SU-DHL-6 (cell line): ENCODE measurements at regions not wholly inside any gene's neighbourhood (a gene's known extent, or its start where the extent isn't known, plus 50 kb on each side); places are given as distances from the start of the nearest gene placed in this dataset.

Experiments used
- H2AFZ ChIP-seq: fragments of 200-600 bp; sonication (generic); 2 replicates; pipeline ENCODE4 v1.6.1; 2014; ENCODE audit warnings: low read depth, mild to moderate bottlenecking, moderate library complexity, mixed read lengths, antibody characterized with exemption, low read length; ENCODE audit not compliant: severe bottlenecking
- H3F3A ChIP-seq: fragments of 200-600 bp; shearing (Covaris generic); 2 replicates; pipeline ENCODE4 v1.6.0; 2016; ENCODE audit warnings: antibody characterized with exemption, mild to moderate bottlenecking; ENCODE audit not compliant: insufficient read depth
- H3K27ac ChIP-seq: fragments of 200-600 bp; sonication (generic); 2 replicates; pipeline ENCODE4 v1.5.1; 2016; ENCODE audit warnings: low read depth, mild to moderate bottlenecking, low read length, moderate library complexity, mixed read lengths
- H3K27me3 ChIP-seq: fragments of 200-600 bp; sonication (generic), shearing (Covaris generic); 2 replicates; pipeline ENCODE4 v1.6.0; 2014; ENCODE audit warnings: mild to moderate bottlenecking, low read length
- H3K36me3 ChIP-seq: fragments of 200-600 bp; sonication (generic); 2 replicates; pipeline ENCODE4 v1.6.1; 2014; ENCODE audit warnings: mild to moderate bottlenecking, low read length, mixed read lengths
- H3K4me2 ChIP-seq: fragments of 300-600, 200-600 bp; shearing (Covaris generic), sonication (generic); 2 replicates; pipeline ENCODE4 v1.6.0; 2014; ENCODE audit warnings: low read length, low read depth, mild to moderate bottlenecking; ENCODE audit not compliant: poor library complexity, severe bottlenecking
- H3K4me3 ChIP-seq: fragments of 200-600 bp; sonication (generic); 2 replicates; pipeline ENCODE4 v1.5.1; 2014; ENCODE audit warnings: antibody characterized with exemption, low read length, mild to moderate bottlenecking, mixed read lengths; ENCODE audit not compliant: insufficient read depth, poor library complexity, severe bottlenecking
- H3K79me2 ChIP-seq: fragments of 200-600 bp; sonication (generic); 2 replicates; pipeline ENCODE4 v1.6.1; 2014; ENCODE audit warnings: mild to moderate bottlenecking, low read length, moderate library complexity; ENCODE audit not compliant: insufficient read depth
- H3K9ac ChIP-seq: fragments of 200-600 bp; sonication (generic); 2 replicates; pipeline ENCODE4 v1.7.0; 2014; ENCODE audit warnings: mild to moderate bottlenecking, low read length
- H3K9me2 ChIP-seq: fragments of 200-600 bp; sonication (generic); replicated peaks from 2 replicates; pipeline ENCODE4 v1.6.1; 2014; ENCODE audit warnings: low read length; ENCODE audit not compliant: insufficient read depth
- H3K9me3 ChIP-seq: fragments of 200-600 bp; sonication (generic); 2 replicates; pipeline ENCODE4 v1.6.1; 2014; ENCODE audit warnings: low read length, mixed read lengths; ENCODE audit not compliant: insufficient read depth
- H4K20me1 ChIP-seq: fragments of 200-600 bp; sonication (generic); 2 replicates; pipeline ENCODE4 v1.6.1; 2014; ENCODE audit warnings: low read depth, mild to moderate bottlenecking, antibody characterized with exemption, low read length, moderate library complexity, mixed read lengths
- EZH2phosphoT487 ChIP-seq: fragments of 200-600 bp; sonication (generic), shearing (Covaris generic); conservative IDR thresholded peaks from 2 replicates; pipeline ENCODE4 v1.6.1; 2018; ENCODE audit warnings: mild to moderate bottlenecking, antibody characterized with exemption, low read length, moderate library complexity, mixed read lengths
- TF ChIP-seq, protein P1 (sequence below): fragments of 200-600 bp; sonication (generic); IDR thresholded peaks from one replicate; pipeline ENCODE4 v1.5.1; 2017; ENCODE audit warnings: antibody characterized with exemption, mild to moderate bottlenecking, low read length, moderate library complexity; ENCODE audit not compliant: insufficient read depth, poor library complexity, severe bottlenecking

DNA sequence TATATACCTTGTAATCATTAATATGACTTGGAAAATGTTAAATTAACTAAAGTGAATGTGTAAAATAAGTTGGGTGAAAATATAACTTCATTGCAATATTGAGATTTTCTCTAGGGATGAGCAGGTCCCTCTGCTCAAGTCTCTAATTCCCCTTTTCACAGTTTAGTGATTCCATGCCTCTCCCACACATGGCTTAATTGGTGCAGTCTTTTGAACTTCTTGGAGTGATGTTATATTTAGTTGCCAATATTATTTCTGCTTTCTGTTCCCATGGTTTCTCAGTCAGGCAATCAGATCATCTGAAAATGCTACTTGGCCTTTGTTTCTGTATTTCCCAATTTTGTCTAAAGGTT, 233.7 kb upstream of the SPOPL start:
- no peaks in the 10 kb centered on the region for H3K27me3 ChIP-seq
- no peak overlapping the region for H2AFZ ChIP-seq
- H4K20me1 ChIP-seq, result no peaks in the 10 kb centered on the region
- H3K9me3 ChIP-seq, result no peaks in the 10 kb centered on the region
- no peaks in the 10 kb centered on the region for H3F3A ChIP-seq
- H3K27ac ChIP-seq, result no peak overlapping the region
- no peaks in the 10 kb centered on the region for H3K9me2 ChIP-seq
- no peaks in the 10 kb centered on the region for H3K79me2 ChIP-seq
- no peak overlapping the region for H3K4me2 ChIP-seq
- TF ChIP-seq, protein P1, sequence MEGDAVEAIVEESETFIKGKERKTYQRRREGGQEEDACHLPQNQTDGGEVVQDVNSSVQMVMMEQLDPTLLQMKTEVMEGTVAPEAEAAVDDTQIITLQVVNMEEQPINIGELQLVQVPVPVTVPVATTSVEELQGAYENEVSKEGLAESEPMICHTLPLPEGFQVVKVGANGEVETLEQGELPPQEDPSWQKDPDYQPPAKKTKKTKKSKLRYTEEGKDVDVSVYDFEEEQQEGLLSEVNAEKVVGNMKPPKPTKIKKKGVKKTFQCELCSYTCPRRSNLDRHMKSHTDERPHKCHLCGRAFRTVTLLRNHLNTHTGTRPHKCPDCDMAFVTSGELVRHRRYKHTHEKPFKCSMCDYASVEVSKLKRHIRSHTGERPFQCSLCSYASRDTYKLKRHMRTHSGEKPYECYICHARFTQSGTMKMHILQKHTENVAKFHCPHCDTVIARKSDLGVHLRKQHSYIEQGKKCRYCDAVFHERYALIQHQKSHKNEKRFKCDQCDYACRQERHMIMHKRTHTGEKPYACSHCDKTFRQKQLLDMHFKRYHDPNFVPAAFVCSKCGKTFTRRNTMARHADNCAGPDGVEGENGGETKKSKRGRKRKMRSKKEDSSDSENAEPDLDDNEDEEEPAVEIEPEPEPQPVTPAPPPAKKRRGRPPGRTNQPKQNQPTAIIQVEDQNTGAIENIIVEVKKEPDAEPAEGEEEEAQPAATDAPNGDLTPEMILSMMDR, result no peak
- no peak for TF ChIP-seq EZH2phosphoT487
- H3K36me3 ChIP-seq, result no peaks in the 10 kb centered on the region
- H3K4me3 ChIP-seq, result no peak overlapping the region
- no peak overlapping the region for H3K9ac ChIP-seq

DNA sequence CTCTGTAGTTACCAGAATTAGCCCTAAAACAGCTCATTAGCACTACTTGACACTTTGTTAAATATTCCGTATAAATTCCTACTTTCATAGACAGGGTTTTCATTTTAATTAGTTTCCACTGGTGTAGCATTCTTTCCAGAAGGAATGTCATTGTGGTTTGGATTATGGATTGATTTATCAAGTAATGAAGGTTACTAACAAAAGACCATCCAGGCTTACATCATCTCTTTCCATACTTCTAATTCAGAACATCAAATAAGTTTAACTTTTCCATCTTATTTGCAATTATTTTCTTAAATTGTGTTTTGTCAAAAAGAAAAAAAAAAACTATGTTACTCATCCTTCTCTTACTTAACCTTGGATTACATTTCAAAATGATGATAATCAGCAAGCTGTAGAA, 231.8 kb upstream of the SPOPL start:
- no peak for TF ChIP-seq EZH2phosphoT487
- TF ChIP-seq, protein P1, result no peak
- Histone ChIP-seq H3F3A (no peaks in the 10 kb centered on the region), H3K9ac (no peak overlapping the region), H3K4me3 (no peak overlapping the region), H4K20me1 (no peaks in the 10 kb centered on the region), H3K4me2 (no peak overlapping the region), H3K27me3 (no peaks in the 10 kb centered on the region), H3K36me3 (no peaks in the 10 kb centered on the region), H3K9me3 (no peaks in the 10 kb centered on the region), H3K9me2 (no peaks in the 10 kb centered on the region), H2AFZ (no peak overlapping the region), H3K27ac (no peak overlapping the region), H3K79me2 (no peaks in the 10 kb centered on the region)

DNA sequence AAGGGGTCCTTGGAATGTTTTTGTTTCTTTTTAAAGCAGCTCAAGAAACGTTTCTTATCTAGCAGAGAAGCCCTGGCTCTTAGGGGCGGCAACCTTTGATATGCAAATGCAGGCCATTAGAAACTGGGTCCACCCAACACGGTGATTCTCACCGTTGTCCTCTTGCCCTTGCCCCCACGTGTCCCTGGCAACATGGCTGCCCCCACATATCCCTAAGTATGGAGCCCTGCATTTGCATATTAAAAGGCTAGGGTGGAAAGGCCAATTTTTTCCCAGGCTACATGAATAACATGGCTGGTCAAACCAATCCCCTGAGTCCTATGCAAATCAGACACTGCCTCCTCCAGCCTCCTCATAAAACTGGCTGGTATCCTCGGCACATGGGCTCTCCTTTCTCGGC, 230.1 kb upstream of the SPOPL start:
- Histone ChIP-seq H3K79me2 (no peaks in the 10 kb centered on the region), H3F3A (no peaks in the 10 kb centered on the region), H3K9me3 (no peaks in the 10 kb centered on the region), H3K27ac (no peak overlapping the region), H2AFZ (no peak overlapping the region), H4K20me1 (no peaks in the 10 kb centered on the region), H3K27me3 (no peaks in the 10 kb centered on the region), H3K36me3 (no peaks in the 10 kb centered on the region), H3K4me3 (no peak overlapping the region), H3K4me2 (no peak overlapping the region), H3K9ac (no peak overlapping the region), H3K9me2 (no peaks in the 10 kb centered on the region)
- TF ChIP-seq EZH2phosphoT487, result no peak
- TF ChIP-seq, protein P1, result no peak
